GM12875 (cell line): ENCODE measurements at regions not wholly inside any gene's neighbourhood (a gene's known extent, or its start where the extent isn't known, plus 50 kb on each side); places are given as distances from the start of the nearest gene placed in this dataset.

ENCODE experiments used
- H3K4me3 ChIP-seq: one replicate; pipeline ENCODE4 v1.5.1; 2011; ENCODE audit warnings: low read depth, low read length, control low read depth
- CTCF ChIP-seq: IDR thresholded peaks from 2 replicates; pipeline ENCODE4 v1.5.1; 2011; ENCODE audit warnings: low read depth, mild to moderate bottlenecking, control low read depth, inconsistent platforms, low read length, moderate library complexity, borderline replicate concordance; ENCODE audit not compliant: insufficient read depth

- H3K4me3 ChIP-seq, result no peak overlapping the region
- TF ChIP-seq CTCF, result no peak
Measured at GRCh38 chr7:7109934-7110333, 72.4 kb upstream of the C1GALT1 start.

GRCh38 chr7:7110706-7111105 lies 71.6 kb upstream of the C1GALT1 start:
- no peak overlapping the region for H3K4me3 ChIP-seq
- TF ChIP-seq CTCF, result no peak

- TF ChIP-seq CTCF, result no peak
- no peak overlapping the region for H3K4me3 ChIP-seq
Measured at GRCh38 chr7:7112868-7113267, 69.5 kb upstream of the C1GALT1 start.

GRCh38 chr7:7114575-7115291 lies 67.6 kb upstream of the C1GALT1 start:
- no peak overlapping the region for H3K4me3 ChIP-seq
- TF ChIP-seq CTCF, result no peak

- H3K4me3 ChIP-seq, result no peak overlapping the region
- TF ChIP-seq CTCF, result no peak
Measured at GRCh38 chr7:7117935-7118586, 64.3 kb upstream of the C1GALT1 start.

GRCh38 chr7:7118822-7119221 lies 63.5 kb upstream of the C1GALT1 start:
- H3K4me3 ChIP-seq, result no peak overlapping the region
- no peak for TF ChIP-seq CTCF

GRCh38 chr7:7119729-7120128 lies 62.6 kb upstream of the C1GALT1 start:
- no peak overlapping the region for H3K4me3 ChIP-seq
- TF ChIP-seq CTCF, result no peak
